Keratinocyte (primary cell): ENCODE measurements at regions not wholly inside any gene's neighbourhood (a gene's known extent, or its start where the extent isn't known, plus 50 kb on each side); places are given as distances from the start of the nearest gene placed in this dataset.
A peak's percentile ranks its signal among the peaks of the same experiment; 100 is the strongest.

Experiments used
- DNase-seq: peaks from one replicate; pipeline ENCODE4 v3.0.0-alpha.2; 2011; ENCODE audit warnings: low read depth, missing footprints, low spot score
- FAIRE-seq: peaks from 2 replicates; lab custom pipeline; 2011; peaks lifted over from hg19 to GRCh38; lab: Jason Lieb, UNC
- H2AFZ ChIP-seq: 2 replicates; pipeline ENCODE4 v1.6.0; 2012; ENCODE audit warnings: low read length, control low read depth, inconsistent platforms; ENCODE audit not compliant: control insufficient read depth
- H3K27ac ChIP-seq: 2 replicates; pipeline ENCODE4 v1.5.1; 2011; ENCODE audit warnings: low read length; ENCODE audit not compliant: control insufficient read depth, insufficient read depth
- H3K27me3 ChIP-seq: 3 replicates; pipeline ENCODE4 v1.6.0; 2011; ENCODE audit warnings: low read length; ENCODE audit not compliant: control insufficient read depth, insufficient read depth; ENCODE audit errors: extremely low read depth
- H3K36me3 ChIP-seq, 2 experiments: 2 replicates in 1 of 2; 3 replicates in 1 of 2; pipeline ENCODE4 v1.5.1; 2011; ENCODE audit warnings: low read length in 2 of 2, mild to moderate bottlenecking in 1 of 2; ENCODE audit not compliant: control insufficient read depth in 2 of 2, insufficient read depth in 2 of 2; ENCODE audit errors: extremely low read depth in 1 of 2
- H3K4me1 ChIP-seq: 3 replicates; pipeline ENCODE4 v1.5.1; 2011; ENCODE audit warnings: low read length; ENCODE audit not compliant: control insufficient read depth, insufficient read depth; ENCODE audit errors: extremely low read depth
- H3K4me2 ChIP-seq: 3 replicates; pipeline ENCODE4 v1.6.0; 2011; ENCODE audit warnings: low read depth, low read length; ENCODE audit not compliant: control insufficient read depth, insufficient read depth; ENCODE audit errors: extremely low read depth
- H3K4me3 ChIP-seq, 3 experiments: fragments of 200-600 bp in 1 of 3; sonication (generic) in 1 of 3; 2 replicates in 2 of 3; 3 replicates in 1 of 3; pipeline ENCODE4 v1.5.1; 2011 to 2016; ENCODE audit warnings: low read length in 3 of 3, mild to moderate bottlenecking in 3 of 3, control low read depth in 2 of 3, inconsistent platforms in 1 of 3, low read depth in 1 of 3, mixed read lengths in 1 of 3, mixed run types in 1 of 3, moderate library complexity in 1 of 3; ENCODE audit not compliant: control insufficient read depth in 2 of 3, insufficient read depth in 2 of 3; ENCODE audit errors: extremely low read depth in 1 of 3
- H3K79me2 ChIP-seq: 2 replicates; pipeline ENCODE4 v1.6.0; 2012; ENCODE audit warnings: low read length; ENCODE audit not compliant: control insufficient read depth, insufficient read depth
- H3K9ac ChIP-seq: 3 replicates; pipeline ENCODE4 v1.6.0; 2011; ENCODE audit warnings: low read length; ENCODE audit not compliant: control insufficient read depth, insufficient read depth; ENCODE audit errors: extremely low read depth
- H3K9me1 ChIP-seq: 3 replicates; pipeline ENCODE4 v1.6.0; 2011; ENCODE audit warnings: low read length; ENCODE audit not compliant: control insufficient read depth, insufficient read depth; ENCODE audit errors: extremely low read depth
- H3K9me3 ChIP-seq: 2 replicates; pipeline ENCODE4 v1.5.1; 2012; ENCODE audit warnings: low read depth, low read length; ENCODE audit not compliant: control insufficient read depth
- H4K20me1 ChIP-seq: 3 replicates; pipeline ENCODE4 v1.6.0; 2011; ENCODE audit warnings: low read length; ENCODE audit not compliant: control insufficient read depth, insufficient read depth; ENCODE audit errors: extremely low read depth
- EZH2 ChIP-seq: IDR thresholded peaks from one replicate; pipeline ENCODE4 v1.6.1; 2012; ENCODE audit warnings: inconsistent platforms, mild to moderate bottlenecking, low read length, moderate library complexity
- dilution Hi-C: fragments of 300-500 bp; cut with MboI; formaldehyde crosslinking; loops from one replicate; pipeline ENCODE4 v1.7.0; 2020; ENCODE audit warnings: low sequenced_read_pairs; ENCODE audit not compliant: extremely low pct_ligation_motif_present
- TF ChIP-seq, protein P1 (sequence below), 3 experiments: IDR thresholded peaks in 1 of 3; conservative IDR thresholded peaks in 1 of 3; optimal IDR thresholded peaks in 1 of 3; 2 replicates in 2 of 3; 3 replicates in 1 of 3; pipeline versions ENCODE3 to v1.5.1; 2011; ENCODE audit warnings: low read length in 3 of 3, mild to moderate bottlenecking in 3 of 3, moderate library complexity in 2 of 3, control low read depth in 1 of 3, inconsistent platforms in 1 of 3; ENCODE audit not compliant: insufficient read depth in 2 of 3; ENCODE audit errors: extremely low read depth in 1 of 3

DNA sequence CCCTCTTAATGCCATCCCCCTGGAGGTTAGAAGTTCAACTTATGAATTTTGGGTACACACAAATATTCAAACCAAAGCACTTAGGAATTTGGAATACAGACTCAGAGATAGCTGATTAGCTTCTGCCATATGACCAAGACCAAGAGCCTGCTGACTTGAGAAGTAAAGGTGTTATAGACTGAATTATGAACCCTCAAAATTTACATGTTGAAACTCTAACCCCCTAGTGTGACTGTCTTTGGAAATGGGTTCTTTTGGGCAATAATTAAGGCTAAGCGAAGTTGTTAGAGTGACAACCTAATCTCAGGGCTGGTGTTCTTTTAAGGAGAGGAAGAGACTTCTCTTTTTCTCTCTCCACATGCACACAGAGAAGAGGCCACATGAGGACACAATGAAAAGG lies 151.2 kb downstream of the COX18 start:
- no peak overlapping the region for H3K4me2 ChIP-seq
- no peak for TF ChIP-seq EZH2
- no peaks in the 10 kb centered on the region for H3K79me2 ChIP-seq
- H4K20me1 ChIP-seq = no peaks in the 10 kb centered on the region
- no peak for FAIRE-seq
- H3K4me1 ChIP-seq = no peaks in the 10 kb centered on the region
- no peak overlapping the region for H2AFZ ChIP-seq
- no peaks in the 10 kb centered on the region for H3K36me3 ChIP-seq
- H3K27me3 ChIP-seq = no peaks in the 10 kb centered on the region
- dilution Hi-C loops = no loop called here
- H3K9me1 ChIP-seq = no peaks in the 10 kb centered on the region
- H3K9ac ChIP-seq = no peak overlapping the region
- H3K4me3 ChIP-seq = no peak overlapping the region
- H3K9me3 ChIP-seq = no peaks in the 10 kb centered on the region
- no peak overlapping the region for H3K27ac ChIP-seq
- DNase-seq = no peak

DNA sequence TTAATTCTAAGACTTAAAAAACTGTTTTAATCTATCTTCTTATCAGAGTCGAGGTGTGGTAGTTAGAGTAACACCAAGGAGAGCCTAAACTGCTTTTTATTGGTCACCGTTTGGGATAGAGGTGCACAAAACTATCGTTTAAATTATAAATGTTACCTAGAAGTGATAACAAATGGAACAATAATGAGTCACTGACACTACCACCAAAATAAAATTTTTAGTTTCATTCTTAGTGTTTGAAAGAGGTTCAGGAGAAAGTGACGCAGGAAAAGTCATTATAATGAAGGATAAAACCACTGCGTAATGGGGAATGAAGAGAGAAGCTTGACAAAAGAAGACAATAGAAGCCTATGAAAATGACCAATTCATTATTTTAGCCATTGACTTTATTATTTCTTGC lies 158.2 kb downstream of the COX18 start:
- no peak for TF ChIP-seq EZH2
- TF ChIP-seq, protein P1, sequence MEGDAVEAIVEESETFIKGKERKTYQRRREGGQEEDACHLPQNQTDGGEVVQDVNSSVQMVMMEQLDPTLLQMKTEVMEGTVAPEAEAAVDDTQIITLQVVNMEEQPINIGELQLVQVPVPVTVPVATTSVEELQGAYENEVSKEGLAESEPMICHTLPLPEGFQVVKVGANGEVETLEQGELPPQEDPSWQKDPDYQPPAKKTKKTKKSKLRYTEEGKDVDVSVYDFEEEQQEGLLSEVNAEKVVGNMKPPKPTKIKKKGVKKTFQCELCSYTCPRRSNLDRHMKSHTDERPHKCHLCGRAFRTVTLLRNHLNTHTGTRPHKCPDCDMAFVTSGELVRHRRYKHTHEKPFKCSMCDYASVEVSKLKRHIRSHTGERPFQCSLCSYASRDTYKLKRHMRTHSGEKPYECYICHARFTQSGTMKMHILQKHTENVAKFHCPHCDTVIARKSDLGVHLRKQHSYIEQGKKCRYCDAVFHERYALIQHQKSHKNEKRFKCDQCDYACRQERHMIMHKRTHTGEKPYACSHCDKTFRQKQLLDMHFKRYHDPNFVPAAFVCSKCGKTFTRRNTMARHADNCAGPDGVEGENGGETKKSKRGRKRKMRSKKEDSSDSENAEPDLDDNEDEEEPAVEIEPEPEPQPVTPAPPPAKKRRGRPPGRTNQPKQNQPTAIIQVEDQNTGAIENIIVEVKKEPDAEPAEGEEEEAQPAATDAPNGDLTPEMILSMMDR (optimal IDR thresholded peaks at IDR 0.05 in 1 of 3, IDR thresholded peaks at IDR 0.05 in 1 of 3, conservative IDR thresholded peaks at IDR 0.05 in 1 of 3; ENCODE audit: extremely low read depth in 1 of 3, insufficient read depth in 2 of 3, low read length in 3 of 3) = no peak
- no peak for DNase-seq
- H2AFZ ChIP-seq = no peak overlapping the region
- H3K9ac ChIP-seq = no peak overlapping the region
- no peak overlapping the region for H3K4me2 ChIP-seq
- H3K4me3 ChIP-seq = no peak overlapping the region
- H3K9me3 ChIP-seq = no peaks in the 10 kb centered on the region
- no peak for FAIRE-seq
- H3K36me3 ChIP-seq = no peaks in the 10 kb centered on the region
- no peaks in the 10 kb centered on the region for H3K4me1 ChIP-seq
- H3K79me2 ChIP-seq = no peaks in the 10 kb centered on the region
- no peak overlapping the region for H3K27ac ChIP-seq
- no peaks in the 10 kb centered on the region for H4K20me1 ChIP-seq
- dilution Hi-C loops = no loop called here
- no peaks in the 10 kb centered on the region for H3K27me3 ChIP-seq
- H3K9me1 ChIP-seq = no peaks in the 10 kb centered on the region

DNA sequence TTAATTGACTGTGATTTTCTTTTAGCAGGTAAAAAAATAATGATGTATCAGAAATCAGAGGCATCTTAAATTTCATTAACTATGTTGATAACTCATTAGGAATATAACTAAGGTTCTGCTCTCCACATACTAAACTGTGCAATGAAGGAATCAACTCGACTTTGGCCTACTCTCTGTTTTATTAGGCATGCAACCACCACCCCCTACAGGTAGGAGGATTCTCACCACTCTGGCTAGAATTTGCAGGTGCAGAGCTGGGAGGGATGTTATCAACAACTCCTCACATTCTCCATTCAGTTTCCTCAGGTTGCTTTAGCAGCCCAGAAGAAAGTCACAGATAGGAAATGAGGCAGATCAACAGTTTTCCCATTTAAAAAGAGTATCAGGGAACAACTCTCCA lies 160.1 kb downstream of the COX18 start:
- FAIRE-seq (no peak), DNase-seq (no peak)
- dilution Hi-C loops = no loop called here
- Histone ChIP-seq H3K9me3 (no peaks in the 10 kb centered on the region), H3K27me3 (no peaks in the 10 kb centered on the region), H3K79me2 (no peaks in the 10 kb centered on the region), H3K4me2 (no peak overlapping the region), H3K36me3 (no peaks in the 10 kb centered on the region), H3K4me3 (no peak overlapping the region), H4K20me1 (no peaks in the 10 kb centered on the region), H3K4me1 (no peaks in the 10 kb centered on the region), H3K9ac (no peak overlapping the region), H3K27ac (no peak overlapping the region), H3K9me1 (no peaks in the 10 kb centered on the region), H2AFZ (no peak overlapping the region)
- no peak for TF ChIP-seq EZH2
- TF ChIP-seq, protein P1 (optimal IDR thresholded peaks at IDR 0.05 in 1 of 3, IDR thresholded peaks at IDR 0.05 in 1 of 3, conservative IDR thresholded peaks at IDR 0.05 in 1 of 3; ENCODE audit: extremely low read depth in 1 of 3, insufficient read depth in 2 of 3, low read length in 3 of 3) = peak in 2 of 3 experiments; percentile 7 to 21
